ENCODE measurements at regions not wholly inside any gene's neighbourhood (a gene's known extent, or its start where the extent isn't known, plus 50 kb on each side); places are given as distances from the start of the nearest gene placed in this dataset.
"Not testable (repeated sequence)": the region's sequence is repeated elsewhere in the genome, so short reads cannot be mapped to it uniquely, and the experiment has no call there.

GRCh38 chr14:97137705-97138104, 340.5 kb downstream of the VRK1 start:
- TF ChIP-seq CTCF (IDR thresholded peaks at IDR 0.05; ENCODE audit: control extremely low read depth, extremely low read depth): no peak
- Histone ChIP-seq H3K27me3 (ENCODE audit: control insufficient read depth in 3 of 3, insufficient read depth in 3 of 3, low read length in 2 of 3) (no peaks in the 10 kb centered on the region), H3K9ac (ENCODE audit: insufficient read depth in 1 of 2, low read length in 2 of 2) (no peak overlapping the region), H3K4me1 (ENCODE audit: control insufficient read depth in 5 of 5, insufficient read depth in 5 of 5, low read length in 5 of 5) (no peaks in the 10 kb centered on the region), H3K27ac (ENCODE audit: low read depth in 1 of 2, low read length in 1 of 2) (no peak overlapping the region), H3K9me3 (ENCODE audit: control insufficient read depth in 4 of 4, insufficient read depth in 3 of 4, low read length in 3 of 4) (peaks cover 0 to 4% (median 0%) of the 10 kb centered on the region in 4 donors), H3K36me3 (ENCODE audit: control insufficient read depth in 4 of 4, insufficient read depth in 4 of 4, low read length in 4 of 4) (no peaks in the 10 kb centered on the region), H3K4me3 (no peak overlapping the region)
- WGBS, 2 donors: 70 to 74% methylated on average over 7 of the region's 7 CpGs
- DNase-seq (no peak), ATAC-seq (ENCODE audit: insufficient read depth, low FRiP score) (no peak)

- WGBS, 2 donors: 78 to 79% methylated on average over 4 of the region's 4 CpGs
- peaks cover 0 to 4% (median 0%) of the 10 kb centered on the region in 4 donors for H3K9me3 ChIP-seq (ENCODE audit: control insufficient read depth in 4 of 4, insufficient read depth in 3 of 4, low read length in 3 of 4)
- DNase-seq (no peak), ATAC-seq (ENCODE audit: insufficient read depth, low FRiP score) (no peak)
- H3K36me3 ChIP-seq (ENCODE audit: control insufficient read depth in 4 of 4, insufficient read depth in 4 of 4, low read length in 4 of 4): no peaks in the 10 kb centered on the region
- H3K4me1 ChIP-seq (ENCODE audit: control insufficient read depth in 5 of 5, insufficient read depth in 5 of 5, low read length in 5 of 5): no peaks in the 10 kb centered on the region
- no peak overlapping the region for H3K4me3 ChIP-seq
- no peak for TF ChIP-seq CTCF (IDR thresholded peaks at IDR 0.05; ENCODE audit: control extremely low read depth, extremely low read depth)
- no peak overlapping the region for H3K9ac ChIP-seq (ENCODE audit: insufficient read depth in 1 of 2, low read length in 2 of 2)
- no peaks in the 10 kb centered on the region for H3K27me3 ChIP-seq (ENCODE audit: control insufficient read depth in 3 of 3, insufficient read depth in 3 of 3, low read length in 2 of 3)
- no peak overlapping the region for H3K27ac ChIP-seq (ENCODE audit: low read depth in 1 of 2, low read length in 1 of 2)
Measured at GRCh38 chr14:97138801-97139200, 341.6 kb downstream of the VRK1 start.

GRCh38 chr14:97143011-97143410, 345.8 kb downstream of the VRK1 start:
- H3K36me3 ChIP-seq (ENCODE audit: control insufficient read depth in 4 of 4, insufficient read depth in 4 of 4, low read length in 4 of 4): no peaks in the 10 kb centered on the region
- H3K9ac ChIP-seq (ENCODE audit: insufficient read depth in 1 of 2, low read length in 2 of 2): no peak overlapping the region
- H3K27ac ChIP-seq (ENCODE audit: low read depth in 1 of 2, low read length in 1 of 2): no peak overlapping the region
- no peak for TF ChIP-seq CTCF (IDR thresholded peaks at IDR 0.05; ENCODE audit: control extremely low read depth, extremely low read depth)
- no peaks in the 10 kb centered on the region for H3K27me3 ChIP-seq (ENCODE audit: control insufficient read depth in 3 of 3, insufficient read depth in 3 of 3, low read length in 2 of 3)
- no peak overlapping the region for H3K4me3 ChIP-seq
- ATAC-seq (ENCODE audit: insufficient read depth, low FRiP score): no peak
- WGBS, 2 donors: 98 to 100% methylated on average over 1 of the region's 1 CpG
- H3K4me1 ChIP-seq (ENCODE audit: control insufficient read depth in 5 of 5, insufficient read depth in 5 of 5, low read length in 5 of 5): no peaks in the 10 kb centered on the region
- DNase-seq: no peak
- H3K9me3 ChIP-seq (ENCODE audit: control insufficient read depth in 4 of 4, insufficient read depth in 3 of 4, low read length in 3 of 4): peaks cover 0 to 2% (median 0%) of the 10 kb centered on the region in 4 donors

GRCh38 chr14:97143456-97143855, 346.3 kb downstream of the VRK1 start:
- Histone ChIP-seq H3K9ac (ENCODE audit: insufficient read depth in 1 of 2, low read length in 2 of 2) (no peak overlapping the region), H3K27ac (ENCODE audit: low read depth in 1 of 2, low read length in 1 of 2) (no peak overlapping the region), H3K4me1 (ENCODE audit: control insufficient read depth in 5 of 5, insufficient read depth in 5 of 5, low read length in 5 of 5) (no peaks in the 10 kb centered on the region), H3K36me3 (ENCODE audit: control insufficient read depth in 4 of 4, insufficient read depth in 4 of 4, low read length in 4 of 4) (no peaks in the 10 kb centered on the region), H3K4me3 (no peak overlapping the region), H3K9me3 (ENCODE audit: control insufficient read depth in 4 of 4, insufficient read depth in 3 of 4, low read length in 3 of 4) (peaks cover 0 to 2% (median 0%) of the 10 kb centered on the region in 4 donors), H3K27me3 (ENCODE audit: control insufficient read depth in 3 of 3, insufficient read depth in 3 of 3, low read length in 2 of 3) (no peaks in the 10 kb centered on the region)
- ATAC-seq (ENCODE audit: insufficient read depth, low FRiP score) (no peak), DNase-seq (no peak)
- WGBS, 2 donors: 66 to 84% methylated on average over 4 of the region's 4 CpGs
- TF ChIP-seq CTCF (IDR thresholded peaks at IDR 0.05; ENCODE audit: control extremely low read depth, extremely low read depth): no peak

- H3K4me1 ChIP-seq (ENCODE audit: control insufficient read depth in 5 of 5, insufficient read depth in 5 of 5, low read length in 5 of 5); DNase-seq; H3K27ac ChIP-seq (ENCODE audit: low read depth in 1 of 2, low read length in 1 of 2); H3K9ac ChIP-seq (ENCODE audit: insufficient read depth in 1 of 2, low read length in 2 of 2); H3K27me3 ChIP-seq (ENCODE audit: control insufficient read depth in 3 of 3, insufficient read depth in 3 of 3, low read length in 2 of 3); H3K9me3 ChIP-seq (ENCODE audit: control insufficient read depth in 4 of 4, insufficient read depth in 3 of 4, low read length in 3 of 4); ATAC-seq (ENCODE audit: insufficient read depth, low FRiP score); H3K4me3 ChIP-seq; H3K36me3 ChIP-seq (ENCODE audit: control insufficient read depth in 4 of 4, insufficient read depth in 4 of 4, low read length in 4 of 4): not testable (repeated sequence)
Measured at GRCh38 chr14:97148021-97148420, 350.8 kb downstream of the VRK1 start.

Measured in lung (tissue), 11 donors.